Myocyte (in vitro differentiated cells): ENCODE measurements at regions not wholly inside any gene's neighbourhood (a gene's known extent, or its start where the extent isn't known, plus 50 kb on each side); places are given as distances from the start of the nearest gene placed in this dataset.
"Not testable (repeated sequence)": the region's sequence is repeated elsewhere in the genome, so short reads cannot be mapped to it uniquely, and the experiment has no call there.

ENCODE experiments used
- DNase-seq: peaks from one replicate; pipeline ENCODE4 v3.0.0-alpha.2; 2012; ENCODE audit warnings: low read depth

GRCh38 chr9:108049671-108050494 lies 560.3 kb upstream of the KLF4 start:
- no peak for DNase-seq

- DNase-seq = peak; percentile 84
Measured at GRCh38 chr9:108049026-108049607, 559.5 kb upstream of the KLF4 start.

GRCh38 chr9:108048406-108049025 lies 558.9 kb upstream of the KLF4 start:
- no peak for DNase-seq

GRCh38 chr9:108047777-108048176 lies 558.2 kb upstream of the KLF4 start:
- DNase-seq = not testable (repeated sequence)

- no peak for DNase-seq
Measured at GRCh38 chr9:108047264-108047663, 557.7 kb upstream of the KLF4 start.

- DNase-seq = no peak
Measured at GRCh38 chr9:108045851-108046250, 556.3 kb upstream of the KLF4 start.

GRCh38 chr9:108043585-108043984 lies 554.0 kb upstream of the KLF4 start:
- DNase-seq = no peak

GRCh38 chr9:108041551-108041950 lies 552.0 kb upstream of the KLF4 start:
- peak; percentile 67 for DNase-seq

- DNase-seq = no peak
Measured at GRCh38 chr9:108040783-108041182, 551.2 kb upstream of the KLF4 start.

- no peak for DNase-seq
Measured at GRCh38 chr9:108039493-108039892, 549.9 kb upstream of the KLF4 start.

GRCh38 chr9:108039012-108039411 lies 549.4 kb upstream of the KLF4 start:
- no peak for DNase-seq

- DNase-seq = no peak
Measured at GRCh38 chr9:108035487-108035886, 545.9 kb upstream of the KLF4 start.

GRCh38 chr9:108033976-108034964 lies 544.7 kb upstream of the KLF4 start:
- DNase-seq = no peak

GRCh38 chr9:108032079-108032478 lies 542.5 kb upstream of the KLF4 start:
- not testable (repeated sequence) for DNase-seq

GRCh38 chr9:108031221-108031620 lies 541.7 kb upstream of the KLF4 start:
- DNase-seq = not testable (repeated sequence)

GRCh38 chr9:108026718-108027117 lies 537.1 kb upstream of the KLF4 start:
- not testable (repeated sequence) for DNase-seq

- no peak for DNase-seq
Measured at GRCh38 chr9:108024604-108025003, 535.0 kb upstream of the KLF4 start.

GRCh38 chr9:108022246-108022935 lies 532.8 kb upstream of the KLF4 start:
- DNase-seq = no peak

GRCh38 chr9:108021096-108021710 lies 531.6 kb upstream of the KLF4 start:
- DNase-seq = no peak

GRCh38 chr9:108019821-108020220 lies 530.3 kb upstream of the KLF4 start:
- DNase-seq = peak; percentile 9
